ENCODE measurements at regions not wholly inside any gene's neighbourhood (a gene's known extent, or its start where the extent isn't known, plus 50 kb on each side); places are given as distances from the start of the nearest gene placed in this dataset.

GRCh38 chr13:40406405-40407120 lies 259.9 kb downstream of the FOXO1 start:
- no peak for TF ChIP-seq GATA2 (IDR thresholded peaks at IDR 0.05; ENCODE audit: low read depth, low read length)
- no peak for TF ChIP-seq GATA3 (IDR thresholded peaks at IDR 0.05; ENCODE audit: low read depth, low read length)

Data from SH-SY5Y (cell line).